CD8-positive, alpha-beta memory T cell (primary cell): ENCODE measurements at regions not wholly inside any gene's neighbourhood (a gene's known extent, or its start where the extent isn't known, plus 50 kb on each side); places are given as distances from the start of the nearest gene placed in this dataset.

Experiments
- CTCF ChIA-PET: fragments of 350-600 bp; sonication (Branson Sonifier 250); formaldehyde crosslinking; loops from one replicate; lab custom pipeline; 2021; ENCODE audit warnings: antibody characterized with exemption; lab: Charles Lee
- POLR2A ChIA-PET: fragments of 350-600 bp; sonication (Branson Sonifier 250); formaldehyde crosslinking; loops from one replicate; lab custom pipeline; 2021; ENCODE audit warnings: antibody characterized with exemption; lab: Charles Lee
- DNase-seq, 5 donors: peaks; one replicate each; pipeline versions ENCODE4 v3.0.0 to v3.0.0-alpha.2; 2020 to 2022; ENCODE audit warnings: mixed read lengths in 1 of 5
- H3K27ac ChIP-seq: one replicate; pipeline ENCODE4 v1.7.0; 2013; ENCODE audit warnings: low read depth, mild to moderate bottlenecking, low read length, moderate library complexity
- H3K27me3 ChIP-seq: 2 replicates; pipeline ENCODE4 v1.7.0; 2013; ENCODE audit warnings: low read length, mild to moderate bottlenecking; ENCODE audit not compliant: insufficient read depth, poor library complexity, severe bottlenecking
- H3K36me3 ChIP-seq: 2 replicates; pipeline ENCODE4 v1.7.0; 2013; ENCODE audit warnings: mild to moderate bottlenecking, low read length, moderate library complexity; ENCODE audit not compliant: insufficient read depth
- H3K4me1 ChIP-seq: 2 replicates; pipeline ENCODE4 v1.7.0; 2013; ENCODE audit warnings: mild to moderate bottlenecking, low read length, moderate library complexity; ENCODE audit not compliant: insufficient read depth
- H3K4me3 ChIP-seq: 2 replicates; pipeline ENCODE4 v1.7.0; 2013; ENCODE audit warnings: mild to moderate bottlenecking, low read length
- H3K9me3 ChIP-seq: 2 replicates; pipeline ENCODE4 v1.7.0; 2013; ENCODE audit warnings: mild to moderate bottlenecking, low read length
- H3K27ac Mint-ChIP-seq, 8 donors: one replicate each; pipeline ENCODE4 v1.8.0; 2020 to 2021; ENCODE audit warnings: mixed read lengths in 8 of 8, mild to moderate bottlenecking in 6 of 8, inconsistent platforms in 3 of 8, moderate library complexity in 3 of 8
- H3K27me3 Mint-ChIP-seq, 2 donors: one replicate each; pipeline ENCODE4 v1.8.0; 2020 to 2021; ENCODE audit warnings: mixed read lengths in 2 of 2, mild to moderate bottlenecking in 1 of 2, moderate library complexity in 1 of 2
- H3K36me3 Mint-ChIP-seq, 3 donors: one replicate each; pipeline ENCODE4 v1.8.0; 2020 to 2021; ENCODE audit warnings: mixed read lengths in 3 of 3, inconsistent platforms in 1 of 3, mild to moderate bottlenecking in 1 of 3
- H3K4me1 Mint-ChIP-seq, 3 donors: one replicate each; pipeline ENCODE4 v1.8.0; 2020 to 2021; ENCODE audit warnings: mixed read lengths in 3 of 3, inconsistent platforms in 1 of 3, mild to moderate bottlenecking in 1 of 3
- H3K4me3 Mint-ChIP-seq, 7 donors: one replicate each; pipeline ENCODE4 v1.8.0; 2020 to 2021; ENCODE audit warnings: mixed read lengths in 7 of 7, mild to moderate bottlenecking in 6 of 7, moderate library complexity in 4 of 7, inconsistent platforms in 2 of 7
- H3K9me3 Mint-ChIP-seq, 5 donors: one replicate each; pipeline ENCODE4 v1.8.0; 2020 to 2022; ENCODE audit warnings: mixed read lengths in 5 of 5, mild to moderate bottlenecking in 3 of 5, moderate library complexity in 2 of 5, inconsistent platforms in 1 of 5

DNA sequence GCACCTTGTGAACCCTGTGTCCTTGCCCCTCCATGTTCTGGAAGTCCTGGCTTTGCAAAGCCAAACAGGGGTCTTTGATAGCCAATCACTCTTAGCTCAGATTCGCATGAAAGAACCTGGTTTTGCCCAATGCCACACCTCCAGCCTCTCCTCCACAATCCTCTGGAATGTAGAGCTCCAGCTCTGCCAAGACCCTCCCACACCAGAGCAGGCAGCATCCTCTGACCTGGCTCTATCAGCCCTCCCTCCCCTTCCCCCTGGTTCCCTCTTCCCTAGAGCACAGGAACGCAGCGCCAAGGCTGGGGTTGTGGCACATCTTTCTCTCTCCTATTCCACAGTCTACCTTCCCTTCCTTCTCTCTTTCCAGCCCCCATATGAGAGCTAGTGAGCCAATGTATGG, 133.3 kb downstream of the RPLP1 start:
- DNase-seq = peak in 1 of 5 donors; percentile 26
- Mint-ChIP-seq H3K4me3 (no peak overlapping the region), H3K4me1 (peaks cover 7 to 11% (median 10%) of the 10 kb centered on the region in 3 donors), H3K36me3 (no peaks in the 10 kb centered on the region), H3K9me3 (no peaks in the 10 kb centered on the region), H3K27me3 (peaks cover 0 to 1% of the 10 kb centered on the region in 2 donors), H3K27ac (no peak overlapping the region)
- no peak overlapping the region for H3K4me3 ChIP-seq
- no peaks in the 10 kb centered on the region for H3K36me3 ChIP-seq
- ChIA-PET POLR2A (no interaction called here), CTCF (no interaction called here)
- H3K27me3 ChIP-seq = no peaks in the 10 kb centered on the region
- H3K4me1 ChIP-seq = no peaks in the 10 kb centered on the region
- no peak overlapping the region for H3K27ac ChIP-seq
- no peaks in the 10 kb centered on the region for H3K9me3 ChIP-seq

GRCh38 chr15:69586721-69587120, 134.1 kb downstream of the RPLP1 start:
- Mint-ChIP-seq H3K4me3 (no peak overlapping the region), H3K36me3 (no peaks in the 10 kb centered on the region), H3K27me3 (peaks cover 0 to 1% of the 10 kb centered on the region in 2 donors), H3K4me1 (peaks cover 7 to 11% (median 10%) of the 10 kb centered on the region in 3 donors), H3K9me3 (no peaks in the 10 kb centered on the region), H3K27ac (peak overlapping the region in 1 of 8 donors; percentile 38)
- DNase-seq = peak in 1 of 5 donors; percentile 29
- Histone ChIP-seq H3K36me3 (no peaks in the 10 kb centered on the region), H3K4me1 (no peaks in the 10 kb centered on the region), H3K27ac (no peak overlapping the region), H3K27me3 (no peaks in the 10 kb centered on the region), H3K9me3 (no peaks in the 10 kb centered on the region), H3K4me3 (no peak overlapping the region)
- ChIA-PET CTCF (no interaction called here), POLR2A (interaction anchor here (0.5 kb wide), 2 partner anchors 23 to 26 kb away, joined by 3 to 4 read pairs; no protein-coding TSS in a partner anchor)

GRCh38 chr15:69587723-69588426, 135.3 kb downstream of the RPLP1 start:
- peaks cover 7 to 11% (median 10%) of the 10 kb centered on the region in 3 donors for H3K4me1 Mint-ChIP-seq
- Histone ChIP-seq H3K36me3 (no peaks in the 10 kb centered on the region), H3K4me3 (no peak overlapping the region), H3K27me3 (no peaks in the 10 kb centered on the region), H3K27ac (no peak overlapping the region), H3K4me1 (no peaks in the 10 kb centered on the region), H3K9me3 (no peaks in the 10 kb centered on the region)
- POLR2A ChIA-PET = no interaction called here
- DNase-seq = peak in 1 of 5 donors; percentile 1
- H3K27me3 Mint-ChIP-seq = peaks cover 0 to 1% of the 10 kb centered on the region in 2 donors
- no peaks in the 10 kb centered on the region for H3K36me3 Mint-ChIP-seq
- CTCF ChIA-PET = interaction anchor here (3.1 kb wide), 1 partner anchor 11 kb away, joined by 13 read pairs; no protein-coding TSS in a partner anchor
- H3K27ac Mint-ChIP-seq = peak overlapping the region in 1 of 8 donors; percentile 77
- H3K9me3 Mint-ChIP-seq = no peaks in the 10 kb centered on the region
- H3K4me3 Mint-ChIP-seq = no peak overlapping the region

DNA sequence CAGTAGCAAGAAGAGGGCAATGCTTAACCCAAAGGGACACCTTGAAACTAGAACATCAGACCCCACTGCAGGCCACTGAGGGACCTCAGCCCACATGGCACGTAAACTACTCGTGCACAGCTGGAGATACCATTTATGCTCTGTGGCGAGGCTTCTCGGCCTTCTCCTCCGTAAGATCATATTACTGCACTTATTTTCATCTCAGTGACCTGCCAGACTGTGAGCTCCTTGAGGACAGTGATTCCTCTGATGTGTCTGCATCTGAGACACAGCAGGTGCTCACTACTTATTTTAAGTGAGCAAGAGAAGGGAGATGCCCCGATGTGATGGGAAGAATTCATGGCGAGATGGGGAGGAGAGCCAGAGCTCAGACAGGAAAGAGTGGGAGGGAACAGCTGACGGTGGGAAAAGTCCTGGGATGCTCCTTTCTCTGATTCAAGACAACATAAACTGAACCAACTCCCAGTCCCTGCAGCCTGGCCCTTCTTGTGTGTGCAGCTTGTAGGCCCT, 137.6 kb downstream of the RPLP1 start:
- Mint-ChIP-seq H3K4me1 (peaks cover 4 to 6% (median 4%) of the 10 kb centered on the region in 3 donors), H3K27me3 (peaks cover 0 to 3% of the 10 kb centered on the region in 2 donors), H3K9me3 (no peaks in the 10 kb centered on the region), H3K4me3 (no peak overlapping the region), H3K27ac (no peak overlapping the region), H3K36me3 (no peaks in the 10 kb centered on the region)
- ChIA-PET CTCF (interaction anchor here (3.1 kb wide), 1 partner anchor 14 kb away, joined by 13 read pairs; no protein-coding TSS in a partner anchor), POLR2A (no interaction called here)
- peaks cover 10% of the 10 kb centered on the region for H3K4me1 ChIP-seq
- H3K36me3 ChIP-seq = no peaks in the 10 kb centered on the region
- H3K27ac ChIP-seq = no peak overlapping the region
- DNase-seq = no peak
- H3K9me3 ChIP-seq = no peaks in the 10 kb centered on the region
- H3K4me3 ChIP-seq = no peak overlapping the region
- H3K27me3 ChIP-seq = no peaks in the 10 kb centered on the region

DNA sequence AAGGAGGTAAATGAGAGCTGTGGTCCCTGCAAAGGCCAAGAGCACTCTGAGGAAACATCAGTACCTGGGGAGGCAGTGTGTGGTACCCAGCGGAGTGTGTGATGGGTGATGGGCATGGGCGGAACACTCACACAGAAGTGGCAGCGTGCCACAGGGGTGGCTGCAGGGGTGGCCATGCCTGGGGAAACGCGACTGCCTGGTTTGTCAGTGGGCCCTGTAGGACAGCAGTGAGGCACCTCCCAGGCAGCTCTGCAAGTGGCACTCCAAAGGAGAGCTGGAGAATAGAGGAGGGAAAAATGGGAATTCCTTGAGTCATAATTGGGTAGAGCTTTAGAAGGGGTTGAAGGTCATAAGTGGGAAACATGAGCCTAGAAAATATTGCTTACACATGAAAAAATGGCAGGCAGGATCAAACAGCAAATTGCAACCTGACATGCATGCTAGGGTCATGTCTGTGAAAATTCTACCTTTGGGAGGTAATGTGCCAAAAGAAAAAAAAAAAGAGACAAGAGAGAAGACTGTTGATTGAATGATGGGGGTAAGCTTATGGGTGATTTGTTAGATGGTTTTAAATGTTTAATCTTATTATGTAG, 138.4 kb downstream of the RPLP1 start:
- CTCF ChIA-PET = interaction anchor here (3.1 kb wide), 1 partner anchor 15 kb away, joined by 13 read pairs; no protein-coding TSS in a partner anchor
- Histone ChIP-seq H3K27me3 (no peaks in the 10 kb centered on the region), H3K36me3 (no peaks in the 10 kb centered on the region), H3K9me3 (no peaks in the 10 kb centered on the region), H3K27ac (no peak overlapping the region), H3K4me3 (no peak overlapping the region), H3K4me1 (peaks cover 10% of the 10 kb centered on the region)
- H3K27me3 Mint-ChIP-seq = peaks cover 0 to 5% of the 10 kb centered on the region in 2 donors
- H3K9me3 Mint-ChIP-seq = no peaks in the 10 kb centered on the region
- H3K4me3 Mint-ChIP-seq = no peak overlapping the region
- no peaks in the 10 kb centered on the region for H3K36me3 Mint-ChIP-seq
- DNase-seq = no peak
- peaks cover 4 to 6% (median 4%) of the 10 kb centered on the region in 3 donors for H3K4me1 Mint-ChIP-seq
- POLR2A ChIA-PET = no interaction called here
- H3K27ac Mint-ChIP-seq = no peak overlapping the region

GRCh38 chr15:69591905-69592508, 139.4 kb downstream of the RPLP1 start:
- ChIA-PET CTCF (no interaction called here), POLR2A (interaction anchor here (0.7 kb wide), 1 partner anchor 880 kb away, joined by 5 read pairs; no protein-coding TSS in a partner anchor)
- Histone ChIP-seq H3K4me3 (no peak overlapping the region), H3K27me3 (no peaks in the 10 kb centered on the region), H3K9me3 (no peaks in the 10 kb centered on the region), H3K36me3 (no peaks in the 10 kb centered on the region), H3K4me1 (peaks cover 10% of the 10 kb centered on the region), H3K27ac (no peak overlapping the region)
- no peak overlapping the region for H3K4me3 Mint-ChIP-seq
- no peaks in the 10 kb centered on the region for H3K9me3 Mint-ChIP-seq
- H3K27me3 Mint-ChIP-seq = peaks cover 0 to 5% of the 10 kb centered on the region in 2 donors
- peaks cover 4 to 6% (median 4%) of the 10 kb centered on the region in 3 donors for H3K4me1 Mint-ChIP-seq
- no peaks in the 10 kb centered on the region for H3K36me3 Mint-ChIP-seq
- peak overlapping the region in 1 of 8 donors; percentile 34 for H3K27ac Mint-ChIP-seq
- DNase-seq = no peak

DNA sequence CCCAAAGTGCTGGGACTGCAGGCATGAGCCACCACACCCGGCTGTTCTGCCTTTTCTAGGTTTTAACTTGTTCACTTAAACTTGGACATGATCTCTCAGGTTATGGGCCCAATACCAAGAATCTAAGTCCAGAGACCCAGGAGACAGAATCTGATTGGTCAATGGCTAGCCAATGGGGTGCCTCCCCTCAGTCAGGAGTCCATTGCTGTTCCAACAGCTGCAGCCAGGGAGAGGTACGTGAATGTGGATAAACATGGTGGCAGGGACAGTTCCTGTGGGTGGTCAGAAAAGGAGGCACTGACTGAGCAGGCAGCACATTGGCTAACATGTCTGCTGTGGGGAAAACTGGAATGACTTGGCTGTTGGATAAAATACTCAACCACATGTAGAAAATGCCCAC, 140.3 kb downstream of the RPLP1 start:
- no peak for DNase-seq
- H3K27ac ChIP-seq = no peak overlapping the region
- Mint-ChIP-seq H3K4me1 (peaks cover 4 to 6% (median 4%) of the 10 kb centered on the region in 3 donors), H3K27ac (peak overlapping the region in 1 of 8 donors; percentile 55), H3K4me3 (no peak overlapping the region), H3K27me3 (peaks cover 0 to 12% of the 10 kb centered on the region in 2 donors), H3K36me3 (no peaks in the 10 kb centered on the region), H3K9me3 (peaks cover 0 to 2% (median 0%) of the 10 kb centered on the region in 5 donors)
- ChIA-PET CTCF (no interaction called here), POLR2A (interaction anchor here (0.7 kb wide), 1 partner anchor 879 kb away, joined by 5 read pairs; no protein-coding TSS in a partner anchor)
- H3K4me1 ChIP-seq = peaks cover 10% of the 10 kb centered on the region
- no peaks in the 10 kb centered on the region for H3K27me3 ChIP-seq
- H3K4me3 ChIP-seq = no peak overlapping the region
- no peaks in the 10 kb centered on the region for H3K36me3 ChIP-seq
- no peaks in the 10 kb centered on the region for H3K9me3 ChIP-seq
